ENCODE measurements at regions not wholly inside any gene's neighbourhood (a gene's known extent, or its start where the extent isn't known, plus 50 kb on each side); places are given as distances from the start of the nearest gene placed in this dataset.

- no peak for DNase-seq
These were observed 276.6 kb upstream of the CFAP20DC start for GRCh38 chr3:59326246-59327024.

GRCh38 chr3:59321881-59322540 is 272.2 kb upstream of the CFAP20DC start:
- DNase-seq: no peak

- DNase-seq: no peak
These were observed 270.3 kb upstream of the CFAP20DC start for GRCh38 chr3:59320080-59320479.

- DNase-seq: no peak
These were observed 269.6 kb upstream of the CFAP20DC start for GRCh38 chr3:59319442-59319841.

GRCh38 chr3:59318881-59319280 is 269.1 kb upstream of the CFAP20DC start:
- DNase-seq: no peak

- no peak for DNase-seq
These were observed 267.6 kb upstream of the CFAP20DC start for GRCh38 chr3:59317386-59317785.

- DNase-seq: no peak
These were observed 267.0 kb upstream of the CFAP20DC start for GRCh38 chr3:59316688-59317275.

GRCh38 chr3:59313365-59313764 is 263.5 kb upstream of the CFAP20DC start:
- no peak for DNase-seq

GRCh38 chr3:59311231-59311630 is 261.4 kb upstream of the CFAP20DC start:
- no peak for DNase-seq

GRCh38 chr3:59310736-59311135 is 260.9 kb upstream of the CFAP20DC start:
- DNase-seq: no peak

GRCh38 chr3:59308684-59309083 is 258.9 kb upstream of the CFAP20DC start:
- no peak for DNase-seq

- no peak for DNase-seq
These were observed 258.2 kb upstream of the CFAP20DC start for GRCh38 chr3:59308001-59308400.

- no peak for DNase-seq
These were observed 256.6 kb upstream of the CFAP20DC start for GRCh38 chr3:59306436-59306835.

- no peak for DNase-seq
These were observed 254.5 kb upstream of the CFAP20DC start for GRCh38 chr3:59304296-59304695.

- no peak for DNase-seq
These were observed 253.6 kb upstream of the CFAP20DC start for GRCh38 chr3:59303452-59303851.

GRCh38 chr3:59302442-59302841 is 252.6 kb upstream of the CFAP20DC start:
- DNase-seq: no peak

GRCh38 chr3:59300733-59301132 is 250.9 kb upstream of the CFAP20DC start:
- no peak for DNase-seq

- DNase-seq: no peak
These were observed 249.7 kb upstream of the CFAP20DC start for GRCh38 chr3:59299561-59299960.

GRCh38 chr3:59290358-59290757 is 240.5 kb upstream of the CFAP20DC start:
- no peak for DNase-seq

- no peak for DNase-seq
These were observed 240.0 kb upstream of the CFAP20DC start for GRCh38 chr3:59289831-59290230.

GRCh38 chr3:59288951-59289350 is 239.1 kb upstream of the CFAP20DC start:
- DNase-seq: no peak

GRCh38 chr3:59286791-59287531 is 237.1 kb upstream of the CFAP20DC start:
- DNase-seq: no peak

- DNase-seq: no peak
These were observed 235.7 kb upstream of the CFAP20DC start for GRCh38 chr3:59285560-59285959.
